HFF-Myc (cell line): ENCODE measurements at regions not wholly inside any gene's neighbourhood (a gene's known extent, or its start where the extent isn't known, plus 50 kb on each side); places are given as distances from the start of the nearest gene placed in this dataset.

Experiments
- DNase-seq: peaks from one replicate; pipeline ENCODE4 v3.0.0-alpha.2; 2011; ENCODE audit warnings: low read depth; ENCODE audit errors: extremely low read depth
- H3K4me3 ChIP-seq: replicated peaks from 2 replicates; pipeline ENCODE4 v1.5.1; 2011; ENCODE audit warnings: low read depth, mild to moderate bottlenecking, control low read depth, low read length
- TF ChIP-seq, protein P1 (sequence below): IDR thresholded peaks from 2 replicates; pipeline ENCODE4 v1.5.1; 2012; ENCODE audit warnings: mild to moderate bottlenecking, low read depth, low read length, control low read depth; ENCODE audit errors: missing control alignments

DNA sequence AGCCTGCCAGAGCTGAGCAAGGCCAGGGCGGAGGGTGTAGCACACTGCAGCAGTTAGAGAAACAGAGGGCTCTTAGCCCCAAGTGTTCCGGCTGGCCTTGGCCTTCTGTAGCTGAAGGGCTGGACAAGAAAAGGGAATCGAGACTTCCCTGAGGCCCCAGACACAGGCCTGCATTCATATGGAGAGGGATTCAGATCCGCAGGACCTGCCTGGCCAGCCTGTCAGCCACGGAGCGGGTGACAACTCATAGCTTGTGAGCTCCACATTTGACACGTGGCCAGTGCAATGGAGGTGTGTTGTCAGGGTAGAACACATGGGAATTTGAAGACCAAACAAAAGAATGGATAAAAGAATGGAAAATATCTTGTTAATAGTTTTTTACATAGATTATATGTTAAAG lies 182.2 kb upstream of the GSC start:
- DNase-seq, result no peak
- no peak overlapping the region for H3K4me3 ChIP-seq
- TF ChIP-seq, protein P1, sequence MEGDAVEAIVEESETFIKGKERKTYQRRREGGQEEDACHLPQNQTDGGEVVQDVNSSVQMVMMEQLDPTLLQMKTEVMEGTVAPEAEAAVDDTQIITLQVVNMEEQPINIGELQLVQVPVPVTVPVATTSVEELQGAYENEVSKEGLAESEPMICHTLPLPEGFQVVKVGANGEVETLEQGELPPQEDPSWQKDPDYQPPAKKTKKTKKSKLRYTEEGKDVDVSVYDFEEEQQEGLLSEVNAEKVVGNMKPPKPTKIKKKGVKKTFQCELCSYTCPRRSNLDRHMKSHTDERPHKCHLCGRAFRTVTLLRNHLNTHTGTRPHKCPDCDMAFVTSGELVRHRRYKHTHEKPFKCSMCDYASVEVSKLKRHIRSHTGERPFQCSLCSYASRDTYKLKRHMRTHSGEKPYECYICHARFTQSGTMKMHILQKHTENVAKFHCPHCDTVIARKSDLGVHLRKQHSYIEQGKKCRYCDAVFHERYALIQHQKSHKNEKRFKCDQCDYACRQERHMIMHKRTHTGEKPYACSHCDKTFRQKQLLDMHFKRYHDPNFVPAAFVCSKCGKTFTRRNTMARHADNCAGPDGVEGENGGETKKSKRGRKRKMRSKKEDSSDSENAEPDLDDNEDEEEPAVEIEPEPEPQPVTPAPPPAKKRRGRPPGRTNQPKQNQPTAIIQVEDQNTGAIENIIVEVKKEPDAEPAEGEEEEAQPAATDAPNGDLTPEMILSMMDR, result no peak

DNA sequence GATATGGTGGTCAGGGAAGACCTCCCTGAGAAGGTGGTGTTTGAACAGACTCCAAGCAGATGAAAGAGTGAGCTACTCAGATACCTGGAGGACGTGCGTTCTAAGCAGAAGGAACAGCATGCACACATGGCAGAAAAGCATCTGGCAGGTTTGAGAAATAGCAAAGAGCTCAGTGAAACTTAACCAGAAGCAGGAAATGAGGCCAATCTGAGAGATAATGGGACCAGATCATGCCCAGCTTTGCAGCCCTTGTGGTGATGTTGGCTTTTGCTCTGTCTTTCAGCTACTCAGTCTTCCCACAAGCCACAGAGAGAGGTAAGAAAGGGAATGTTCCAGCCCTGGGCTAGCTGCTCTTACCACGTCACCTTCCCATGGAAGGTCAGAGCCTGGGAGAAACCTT lies 176.3 kb upstream of the GSC start:
- H3K4me3 ChIP-seq, result no peak overlapping the region
- TF ChIP-seq, protein P1, result no peak
- no peak for DNase-seq

DNA sequence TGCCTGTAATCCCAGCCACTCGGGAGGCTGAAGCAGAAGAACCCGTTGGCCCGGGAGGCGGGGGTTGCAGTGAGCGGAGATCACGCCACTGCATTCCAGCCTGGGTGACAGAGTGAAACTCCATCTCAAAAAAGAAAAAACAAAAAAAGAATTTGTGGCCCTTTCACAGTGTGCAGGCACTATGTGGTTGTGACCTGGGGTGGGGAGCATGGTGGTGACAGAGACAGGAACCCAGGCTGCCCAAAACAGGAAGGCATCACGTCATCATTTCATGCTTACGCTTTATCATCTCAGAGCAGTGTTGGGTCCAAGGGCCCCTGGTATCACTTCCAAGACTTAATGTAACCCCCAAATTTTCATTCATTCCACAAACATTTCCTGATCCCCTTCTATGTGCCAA lies 175.7 kb upstream of the GSC start:
- no peak overlapping the region for H3K4me3 ChIP-seq
- DNase-seq, result no peak
- TF ChIP-seq, protein P1, result no peak

DNA sequence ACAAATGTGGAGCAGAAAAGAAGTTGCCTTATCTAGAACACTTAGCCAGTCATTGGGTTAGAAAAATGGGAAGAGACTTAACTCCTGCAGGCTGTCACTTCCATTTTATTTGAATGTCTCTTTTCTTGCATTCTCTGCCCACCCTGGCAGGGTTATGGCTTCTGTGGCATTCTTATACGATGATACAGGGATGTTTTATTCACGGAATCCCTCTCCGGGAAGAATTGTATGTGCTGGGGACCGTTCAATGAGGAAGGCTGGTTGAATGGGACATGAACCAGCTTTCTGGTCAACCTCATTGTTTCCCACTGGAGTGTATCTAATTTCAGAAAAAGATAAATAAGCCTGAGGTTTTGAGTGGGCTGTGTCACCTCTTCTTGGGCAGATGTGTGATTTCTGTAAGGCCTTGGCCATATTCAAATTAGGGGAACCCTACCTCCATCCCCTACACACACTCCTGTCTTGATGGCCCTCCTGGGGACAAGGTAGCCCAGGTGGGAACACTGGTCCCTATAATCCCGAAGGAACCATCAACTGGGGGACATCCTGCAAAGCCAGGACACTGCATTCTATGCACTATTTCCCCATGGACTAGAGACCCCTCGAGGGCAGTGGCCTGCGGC lies 174.8 kb upstream of the GSC start:
- no peak overlapping the region for H3K4me3 ChIP-seq
- TF ChIP-seq, protein P1, result no peak
- no peak for DNase-seq

DNA sequence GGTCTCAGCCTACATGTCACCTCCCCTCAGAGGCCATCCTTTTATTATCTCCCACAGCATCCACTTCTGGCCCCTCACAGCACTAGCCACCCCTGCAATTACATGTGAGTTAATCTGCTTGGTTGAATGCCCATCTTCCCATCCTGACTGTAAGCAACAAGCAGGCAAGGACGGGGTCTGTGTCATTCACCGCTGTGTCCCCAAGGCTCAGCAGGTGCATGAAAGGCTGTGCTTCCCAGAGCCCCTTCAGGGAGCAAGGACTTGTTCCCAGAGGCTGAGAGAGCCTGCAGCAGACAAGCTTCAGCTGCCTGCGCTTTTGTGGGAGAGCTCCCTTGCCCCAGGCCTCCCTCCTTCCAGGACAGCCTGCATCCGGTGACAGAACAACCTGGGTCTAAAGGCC lies 172.7 kb upstream of the GSC start:
- TF ChIP-seq, protein P1, result no peak
- no peak overlapping the region for H3K4me3 ChIP-seq
- no peak for DNase-seq

DNA sequence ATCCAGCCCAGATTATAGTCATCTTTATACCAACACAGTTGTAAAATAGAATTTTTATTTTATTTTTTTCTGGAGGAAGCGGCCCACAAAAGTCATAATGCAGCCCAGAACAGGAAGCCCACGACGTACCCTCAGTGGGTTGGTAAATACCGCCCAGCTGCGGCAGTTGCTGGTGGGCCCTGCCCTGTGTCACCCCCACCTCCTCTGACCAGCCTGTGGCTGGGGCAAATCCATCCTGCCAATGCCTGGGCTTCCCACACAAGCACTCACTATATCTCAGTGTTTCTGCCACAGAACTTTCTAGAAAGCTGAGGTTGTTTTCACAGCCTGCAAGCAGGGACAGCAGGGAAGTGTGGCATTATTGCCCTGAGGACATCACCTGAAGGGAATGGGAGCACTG lies 171.4 kb upstream of the GSC start:
- TF ChIP-seq, protein P1, result no peak
- DNase-seq, result no peak
- H3K4me3 ChIP-seq, result no peak overlapping the region

DNA sequence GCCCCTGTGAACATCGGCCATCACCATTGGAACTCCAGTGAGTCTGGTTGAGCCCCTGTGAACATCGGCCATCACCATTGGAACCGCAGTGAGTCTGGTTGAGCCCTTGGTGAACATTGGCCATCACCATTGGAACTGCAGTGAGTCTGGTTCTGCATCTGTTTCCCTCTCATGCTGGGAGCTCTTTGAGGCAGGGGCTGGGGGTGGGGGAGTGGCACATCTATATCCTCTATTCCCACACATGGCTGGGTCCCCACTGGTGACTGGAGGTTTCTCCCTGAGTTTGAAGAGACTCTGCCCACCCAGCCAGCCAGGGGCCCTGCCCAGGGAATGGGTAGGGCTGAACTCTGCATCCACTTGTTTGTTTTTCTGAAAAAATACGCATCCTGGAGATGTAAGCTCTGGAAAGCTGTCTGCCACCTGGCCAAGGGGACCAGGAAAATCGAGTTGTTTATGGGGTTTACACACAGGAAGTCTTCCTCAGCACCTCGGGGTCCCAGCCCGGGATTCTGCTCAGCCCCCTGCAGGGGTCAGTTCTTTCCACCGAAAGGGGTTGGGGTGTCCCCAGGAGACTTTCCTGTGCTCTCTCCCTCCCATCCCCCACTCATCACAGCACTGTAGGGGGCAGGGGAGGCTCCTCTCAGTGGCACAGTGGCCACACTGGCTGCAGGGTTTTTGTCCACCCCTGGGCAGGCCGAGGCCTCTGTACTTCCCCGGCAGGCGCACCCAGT lies 170.5 kb upstream of the GSC start:
- TF ChIP-seq, protein P1, result no peak
- H3K4me3 ChIP-seq, result no peak overlapping the region
- DNase-seq, result no peak
